ENCODE measurements at regions not wholly inside any gene's neighbourhood (a gene's known extent, or its start where the extent isn't known, plus 50 kb on each side); places are given as distances from the start of the nearest gene placed in this dataset.

- Histone ChIP-seq H3K9me3 (no peaks in the 10 kb centered on the region), H3K27ac (no peak overlapping the region), H3K36me3 (no peaks in the 10 kb centered on the region), H3K27me3 (replicated peaks; ENCODE audit: insufficient read depth) (no peaks in the 10 kb centered on the region), H3K4me1 (ENCODE audit: control insufficient read depth in 1 of 2, low read depth in 2 of 2) (peaks cover 0 to 14% of the 10 kb centered on the region in 2 donors), H3K4me3 (no peak overlapping the region)
- DNase-seq (ENCODE audit: low spot score): no peak
- TF ChIP-seq CTCF (IDR thresholded peaks at IDR 0.05): no peak
- ATAC-seq (ENCODE audit: insufficient number of reproducible peaks, low FRiP score, low read depth): no peak
These were observed 326.9 kb upstream of the NAALADL2 start for GRCh38 chr3:174532216-174532615.

GRCh38 chr3:174532776-174533175 lies 326.4 kb upstream of the NAALADL2 start:
- no peaks in the 10 kb centered on the region for H3K27me3 ChIP-seq (replicated peaks; ENCODE audit: insufficient read depth)
- H3K4me3 ChIP-seq: no peak overlapping the region
- H3K4me1 ChIP-seq (ENCODE audit: control insufficient read depth in 1 of 2, low read depth in 2 of 2): peaks cover 0 to 14% of the 10 kb centered on the region in 2 donors
- H3K9me3 ChIP-seq: no peaks in the 10 kb centered on the region
- no peak for DNase-seq (ENCODE audit: low spot score)
- ATAC-seq (ENCODE audit: insufficient number of reproducible peaks, low FRiP score, low read depth): no peak
- no peak for TF ChIP-seq CTCF (IDR thresholded peaks at IDR 0.05)
- H3K36me3 ChIP-seq: no peaks in the 10 kb centered on the region
- no peak overlapping the region for H3K27ac ChIP-seq

DNA sequence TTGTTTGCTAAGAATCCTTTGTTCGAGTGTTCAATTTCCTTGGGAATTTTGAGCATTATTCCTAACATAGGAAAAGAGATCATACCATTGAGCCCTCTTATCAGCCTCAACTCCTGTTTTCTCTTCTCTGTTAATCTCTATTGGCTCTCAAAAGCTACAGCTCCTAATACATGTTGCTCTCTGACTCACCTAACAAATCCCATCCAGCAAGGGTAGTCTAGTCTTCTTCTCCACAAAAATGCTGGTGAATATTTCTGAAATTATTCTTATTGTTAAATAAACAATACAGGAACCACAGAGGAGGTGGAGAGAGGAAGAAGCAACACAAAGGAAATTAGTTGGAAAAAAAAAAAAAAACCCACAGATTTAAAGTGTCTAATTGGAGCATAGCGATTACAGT lies 325.8 kb upstream of the NAALADL2 start:
- TF ChIP-seq CTCF (IDR thresholded peaks at IDR 0.05): no peak
- no peaks in the 10 kb centered on the region for H3K36me3 ChIP-seq
- H3K4me3 ChIP-seq: no peak overlapping the region
- no peaks in the 10 kb centered on the region for H3K9me3 ChIP-seq
- ATAC-seq (ENCODE audit: insufficient number of reproducible peaks, low FRiP score, low read depth) (no peak), DNase-seq (ENCODE audit: low spot score) (no peak)
- H3K4me1 ChIP-seq (ENCODE audit: control insufficient read depth in 1 of 2, low read depth in 2 of 2): peaks cover 0 to 14% of the 10 kb centered on the region in 2 donors
- H3K27me3 ChIP-seq (replicated peaks; ENCODE audit: insufficient read depth): no peaks in the 10 kb centered on the region
- no peak overlapping the region for H3K27ac ChIP-seq

DNA sequence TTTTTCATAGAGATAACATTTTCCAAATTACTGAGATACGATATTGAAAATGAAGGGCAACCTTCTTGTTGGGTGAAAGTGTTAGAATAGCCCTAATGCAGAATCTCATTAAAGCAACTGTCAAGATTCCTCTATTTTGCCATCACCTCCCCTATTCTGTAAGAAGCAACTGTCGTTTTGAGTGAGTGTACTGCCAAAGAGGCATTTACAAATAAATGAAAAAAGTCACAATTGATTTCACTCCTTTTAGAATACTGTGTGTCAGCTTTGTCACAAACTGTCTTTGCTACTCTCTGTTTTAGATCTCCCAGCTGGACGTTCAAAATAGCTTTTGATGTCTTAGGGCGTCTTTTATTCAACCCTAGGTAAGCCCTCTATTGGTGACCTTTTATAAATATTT lies 322.8 kb upstream of the NAALADL2 start:
- peaks cover 0 to 14% of the 10 kb centered on the region in 2 donors for H3K4me1 ChIP-seq (ENCODE audit: control insufficient read depth in 1 of 2, low read depth in 2 of 2)
- TF ChIP-seq CTCF (IDR thresholded peaks at IDR 0.05): no peak
- DNase-seq (ENCODE audit: low spot score) (no peak), ATAC-seq (ENCODE audit: insufficient number of reproducible peaks, low FRiP score, low read depth) (no peak)
- no peaks in the 10 kb centered on the region for H3K27me3 ChIP-seq (replicated peaks; ENCODE audit: insufficient read depth)
- H3K36me3 ChIP-seq: no peaks in the 10 kb centered on the region
- H3K4me3 ChIP-seq: no peak overlapping the region
- H3K27ac ChIP-seq: no peak overlapping the region
- no peaks in the 10 kb centered on the region for H3K9me3 ChIP-seq

DNA sequence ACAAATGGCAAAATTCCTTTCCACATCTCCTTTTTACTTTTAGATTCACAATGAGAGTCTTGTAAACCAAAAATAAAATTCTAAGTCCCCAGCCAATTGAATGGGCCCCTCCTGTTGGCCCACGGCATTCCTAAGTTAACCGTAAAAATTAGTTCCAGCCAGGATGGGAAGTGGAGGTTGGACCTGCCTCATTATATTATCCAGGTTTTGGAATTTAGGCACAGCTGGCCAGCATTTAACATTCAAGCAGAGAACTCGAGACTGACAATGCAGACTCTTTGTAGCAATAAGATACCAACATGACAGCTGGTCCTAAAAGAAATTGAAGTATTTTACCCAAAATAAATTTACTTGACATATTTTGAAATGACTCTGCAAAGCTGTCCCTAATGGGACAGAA lies 321.0 kb upstream of the NAALADL2 start:
- no peaks in the 10 kb centered on the region for H3K27me3 ChIP-seq (replicated peaks; ENCODE audit: insufficient read depth)
- TF ChIP-seq CTCF (IDR thresholded peaks at IDR 0.05): no peak
- ATAC-seq (ENCODE audit: insufficient number of reproducible peaks, low FRiP score, low read depth) (no peak), DNase-seq (ENCODE audit: low spot score) (no peak)
- H3K9me3 ChIP-seq: no peaks in the 10 kb centered on the region
- no peaks in the 10 kb centered on the region for H3K36me3 ChIP-seq
- H3K4me3 ChIP-seq: no peak overlapping the region
- H3K27ac ChIP-seq: no peak overlapping the region
- peaks cover 0 to under 1% of the 10 kb centered on the region in 2 donors for H3K4me1 ChIP-seq (ENCODE audit: control insufficient read depth in 1 of 2, low read depth in 2 of 2)

All from thoracic aorta (tissue), 2 donors.